H1 (cell line): ENCODE measurements at regions not wholly inside any gene's neighbourhood (a gene's known extent, or its start where the extent isn't known, plus 50 kb on each side); places are given as distances from the start of the nearest gene placed in this dataset.

Experiments used
- KDM4A ChIP-seq: IDR thresholded peaks from one replicate; pipeline ENCODE4 v1.7.1; 2012; ENCODE audit warnings: low read depth, mild to moderate bottlenecking, moderate library complexity, low read length, inconsistent platforms; ENCODE audit not compliant: severe bottlenecking
- SP2 ChIP-seq: IDR thresholded peaks from 2 replicates; pipeline ENCODE4 v1.6.1; 2012; ENCODE audit warnings: mild to moderate bottlenecking, low read length, inconsistent platforms
- SUZ12 ChIP-seq: fragments of 200-600 bp; sonication (generic); IDR thresholded peaks from 2 replicates; pipeline ENCODE4 v1.6.1; 2012; ENCODE audit warnings: mild to moderate bottlenecking, inconsistent platforms, low read length, moderate library complexity, mixed read lengths
- TAF7 ChIP-seq: optimal IDR thresholded peaks from 2 replicates; pipeline ENCODE3; 2011; ENCODE audit warnings: low read depth, mild to moderate bottlenecking, inconsistent platforms, low read length, moderate library complexity, borderline replicate concordance
- TBP ChIP-seq: IDR thresholded peaks from 2 replicates; pipeline ENCODE4 v1.6.1; 2011; ENCODE audit warnings: low read depth, low read length, improper control_type of control experiment
- USF2 ChIP-seq: IDR thresholded peaks from 2 replicates; pipeline ENCODE4 v1.6.1; 2011; ENCODE audit warnings: low read length, improper control_type of control experiment

- TF ChIP-seq KDM4A: no peak
- TF ChIP-seq TBP: no peak
- TF ChIP-seq TAF7: no peak
- no peak for TF ChIP-seq USF2
- TF ChIP-seq SP2: no peak
- TF ChIP-seq SUZ12: no peak
These were observed 142.7 kb upstream of the GNAO1 start (continued) for GRCh38 chr16:56048425-56049105.
